HEK293 (cell line): ENCODE measurements at regions not wholly inside any gene's neighbourhood (a gene's known extent, or its start where the extent isn't known, plus 50 kb on each side); places are given as distances from the start of the nearest gene placed in this dataset.

Source experiments
- CTCF ChIA-PET: fragments of 350-600 bp; formaldehyde crosslinking; extraction: SDS; loops from one replicate; lab custom pipeline; 2021; ENCODE audit warnings: antibody characterized with exemption; lab: Yijun Ruan, JAX
- POLR2A ChIA-PET: fragments of 300-600 bp; formaldehyde crosslinking; extraction: SDS; loops from one replicate; lab custom pipeline; 2020; ENCODE audit warnings: antibody characterized with exemption, inconsistent platforms; lab: Yijun Ruan, JAX
- H3K27ac ChIP-seq: fragments of 200-500 bp; sonication (Bioruptor generic); 2 replicates; pipeline ENCODE4 v1.5.1; 2014; ENCODE audit warnings: low read depth, low read length, control low read depth, inconsistent platforms; ENCODE audit errors: extremely low read depth
- H3K36me3 ChIP-seq, 2 experiments: fragments of 200-500 bp in 1 of 2; sonication (Bioruptor generic) in 1 of 2; 1 replicate in 1 of 2; 2 replicates in 1 of 2; pipeline ENCODE4 v1.5.1; 2014 to 2017; ENCODE audit warnings: inconsistent platforms in 2 of 2, low read length in 2 of 2; ENCODE audit not compliant: control insufficient read depth in 2 of 2, insufficient read depth in 1 of 2
- H3K4me1 ChIP-seq: fragments of 200-500 bp; sonication (Bioruptor generic); 2 replicates; pipeline ENCODE4 v1.5.1; 2014; ENCODE audit warnings: mild to moderate bottlenecking, low read length, inconsistent platforms; ENCODE audit not compliant: control insufficient read depth, insufficient read depth
- H3K4me3 ChIP-seq: 2 replicates; pipeline ENCODE4 v1.5.1; 2011; ENCODE audit warnings: low read depth, mild to moderate bottlenecking, control low read depth, low read length, moderate library complexity
- H3K9me3 ChIP-seq: fragments of 200-500 bp; sonication (Bioruptor generic); 2 replicates; pipeline ENCODE4 v1.5.1; 2014; ENCODE audit warnings: low read depth, low read length, inconsistent platforms; ENCODE audit not compliant: control insufficient read depth, insufficient read depth
- BCL11A ChIP-seq: fragments of 450-650 bp; formaldehyde crosslinking; IDR thresholded peaks from 2 replicates; pipeline ENCODE4 v1.5.1; 2016; ENCODE audit warnings: low read depth, missing biosample characterization, missing genetic modification characterization
- FEZF1 ChIP-seq: fragments of 450-650 bp; formaldehyde crosslinking; IDR thresholded peaks from 2 replicates; pipeline ENCODE4 v1.5.1; 2016; ENCODE audit warnings: missing biosample characterization, missing genetic modification characterization
- GLIS1 ChIP-seq: fragments of 450-650 bp; formaldehyde crosslinking; IDR thresholded peaks from 2 replicates; pipeline ENCODE4 v1.5.1; 2016; ENCODE audit warnings: missing biosample characterization, missing genetic modification characterization
- KLF8 ChIP-seq: fragments of 450-650 bp; formaldehyde crosslinking; IDR thresholded peaks from 2 replicates; pipeline ENCODE4 v1.5.1; 2016; ENCODE audit warnings: missing biosample characterization, missing genetic modification characterization
- RBAK ChIP-seq: fragments of 450-650 bp; formaldehyde crosslinking; IDR thresholded peaks from 2 replicates; pipeline ENCODE4 v1.5.1; 2016; ENCODE audit warnings: missing biosample characterization, missing genetic modification characterization
- SALL2 ChIP-seq: fragments of 450-650 bp; formaldehyde crosslinking; IDR thresholded peaks from 2 replicates; pipeline ENCODE4 v1.5.0; 2017; ENCODE audit warnings: missing biosample characterization, mild to moderate bottlenecking, missing genetic modification characterization, borderline replicate concordance
- SCRT2 ChIP-seq: fragments of 450-650 bp; formaldehyde crosslinking; IDR thresholded peaks from 2 replicates; pipeline ENCODE4 v1.5.1; 2016; ENCODE audit warnings: missing biosample characterization, missing genetic modification characterization
- SP2 ChIP-seq: fragments of 450-650 bp; formaldehyde crosslinking; IDR thresholded peaks from 2 replicates; pipeline ENCODE4 v1.5.1; 2016; ENCODE audit warnings: missing biosample characterization, missing genetic modification characterization
- TRIM28 ChIP-seq: IDR thresholded peaks from 2 replicates; pipeline ENCODE4 v1.6.1; 2011; ENCODE audit warnings: low read length, control low read depth, borderline replicate concordance
- ZBTB1 ChIP-seq: fragments of 450-650 bp; formaldehyde crosslinking; IDR thresholded peaks from 2 replicates; pipeline ENCODE4 v1.5.1; 2016; ENCODE audit warnings: missing biosample characterization, missing genetic modification characterization
- ZBTB17 ChIP-seq: fragments of 450-650 bp; formaldehyde crosslinking; IDR thresholded peaks from 2 replicates; pipeline ENCODE4 v1.5.1; 2016; ENCODE audit warnings: missing biosample characterization, missing genetic modification characterization
- ZBTB20 ChIP-seq: fragments of 450-650 bp; formaldehyde crosslinking; IDR thresholded peaks from 2 replicates; pipeline ENCODE4 v1.5.1; 2016; ENCODE audit warnings: missing biosample characterization, missing genetic modification characterization
- ZBTB48 ChIP-seq: fragments of 450-650 bp; formaldehyde crosslinking; IDR thresholded peaks from 2 replicates; pipeline ENCODE4 v1.5.1; 2016; ENCODE audit warnings: missing biosample characterization, missing genetic modification characterization
- ZFHX2 ChIP-seq: fragments of 450-650 bp; formaldehyde crosslinking; conservative IDR thresholded peaks from 2 replicates; pipeline ENCODE4 v1.5.1; 2016; ENCODE audit warnings: missing biosample characterization, missing genetic modification characterization
- ZNF140 ChIP-seq: fragments of 450-650 bp; formaldehyde crosslinking; IDR thresholded peaks from 2 replicates; pipeline ENCODE4 v1.5.1; 2016; ENCODE audit warnings: missing biosample characterization, missing genetic modification characterization
- ZNF19 ChIP-seq: fragments of 450-650 bp; formaldehyde crosslinking; IDR thresholded peaks from 2 replicates; pipeline ENCODE4; 2016; ENCODE audit warnings: missing biosample characterization, missing genetic modification characterization, low read depth
- ZNF366 ChIP-seq: fragments of 450-650 bp; formaldehyde crosslinking; conservative IDR thresholded peaks from 2 replicates; pipeline ENCODE4 v1.5.1; 2016; ENCODE audit warnings: missing biosample characterization, missing genetic modification characterization
- ZNF404 ChIP-seq: fragments of 450-650 bp; formaldehyde crosslinking; IDR thresholded peaks from 2 replicates; pipeline ENCODE4 v1.5.1; 2017; ENCODE audit warnings: missing biosample characterization, missing genetic modification characterization
- ZNF473 ChIP-seq: fragments of 450-650 bp; formaldehyde crosslinking; IDR thresholded peaks from 2 replicates; pipeline ENCODE4 v1.5.1; 2017; ENCODE audit warnings: missing biosample characterization, missing genetic modification characterization
- ZNF514 ChIP-seq: fragments of 450-650 bp; formaldehyde crosslinking; IDR thresholded peaks from 2 replicates; pipeline ENCODE4 v1.5.1; 2016; ENCODE audit warnings: missing biosample characterization, missing genetic modification characterization
- ZNF548 ChIP-seq: fragments of 450-650 bp; formaldehyde crosslinking; IDR thresholded peaks from 2 replicates; pipeline ENCODE4 v1.5.1; 2016; ENCODE audit warnings: missing biosample characterization, missing genetic modification characterization
- ZNF549 ChIP-seq: fragments of 450-650 bp; IDR thresholded peaks from 2 replicates; pipeline ENCODE4 v1.5.1; 2018; ENCODE audit warnings: missing biosample characterization, missing genetic modification characterization, mild to moderate bottlenecking, inconsistent platforms, moderate library complexity
- ZNF670 ChIP-seq: fragments of 450-650 bp; formaldehyde crosslinking; IDR thresholded peaks from 2 replicates; pipeline ENCODE4 v1.5.1; 2016; ENCODE audit warnings: missing biosample characterization, missing genetic modification characterization, low read depth
- ZNF677 ChIP-seq: fragments of 450-650 bp; IDR thresholded peaks from 2 replicates; pipeline ENCODE4 v1.5.0; 2018; ENCODE audit warnings: missing biosample characterization, mild to moderate bottlenecking, missing genetic modification characterization, moderate library complexity
- ZNF707 ChIP-seq: fragments of 450-650 bp; formaldehyde crosslinking; IDR thresholded peaks from 2 replicates; pipeline ENCODE4 v1.5.1; 2016; ENCODE audit warnings: missing biosample characterization, missing genetic modification characterization
- ZNF792 ChIP-seq: fragments of 450-650 bp; formaldehyde crosslinking; IDR thresholded peaks from 2 replicates; pipeline ENCODE4 v1.5.1; 2016; ENCODE audit warnings: missing biosample characterization, missing genetic modification characterization
- ZNF843 ChIP-seq: fragments of 450-650 bp; formaldehyde crosslinking; IDR thresholded peaks from 2 replicates; pipeline ENCODE4 v1.5.1; 2016; ENCODE audit warnings: missing biosample characterization, missing genetic modification characterization
- ZSCAN30 ChIP-seq: fragments of 450-650 bp; IDR thresholded peaks from 2 replicates; pipeline ENCODE4 v1.5.1; 2018; ENCODE audit warnings: missing biosample characterization, mild to moderate bottlenecking, missing genetic modification characterization, moderate library complexity
- TF ChIP-seq, protein P1 (sequence below): fragments of 450-650 bp; formaldehyde crosslinking; optimal IDR thresholded peaks from 2 replicates; pipeline ENCODE3; 2016; ENCODE audit warnings: missing biosample characterization, mild to moderate bottlenecking, missing genetic modification characterization
- TF ChIP-seq, protein P2 (sequence below): IDR thresholded peaks from 2 replicates; pipeline ENCODE4 v1.6.1; 2011; ENCODE audit warnings: mild to moderate bottlenecking, low read depth, low read length, borderline replicate concordance
- TF ChIP-seq, protein P3 (sequence below): fragments of 450-650 bp; formaldehyde crosslinking; IDR thresholded peaks from 2 replicates; pipeline ENCODE4 v1.5.1; 2016; ENCODE audit warnings: missing biosample characterization, missing genetic modification characterization

DNA sequence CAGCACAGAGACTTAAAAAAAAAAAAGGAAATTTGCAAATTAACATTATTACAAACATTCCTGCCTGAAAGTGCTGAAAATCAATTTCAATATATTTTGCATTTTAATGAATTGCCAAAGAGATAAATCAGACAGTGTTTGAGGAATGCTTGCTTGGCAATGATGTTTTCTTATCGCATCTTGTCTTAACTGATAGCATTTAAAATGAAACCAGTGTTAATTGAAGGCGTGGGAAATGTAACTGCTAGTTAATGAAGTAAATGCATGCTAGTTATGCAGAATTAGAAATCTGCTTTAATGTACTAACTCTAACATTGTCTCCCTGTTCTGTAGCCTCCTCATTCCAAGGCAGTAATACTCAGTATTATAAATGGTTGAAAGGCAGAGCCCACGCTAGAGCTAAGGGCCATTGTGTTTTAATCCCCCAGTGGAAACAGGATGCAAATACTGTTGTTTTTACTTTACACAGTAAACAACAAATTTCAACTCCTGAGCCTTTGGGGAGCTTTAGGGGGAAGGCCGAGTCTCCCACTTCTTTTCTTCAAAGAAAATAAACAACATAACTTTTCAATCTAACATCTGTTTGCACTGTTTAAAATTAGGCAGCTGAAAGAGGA is 586.9 kb downstream of the TLE4 start:
- POLR2A ChIA-PET: interaction anchor here (0.5 to 1.6 kb wide), 2 partner anchors 587 to 948 kb away, joined by 3 to 4 read pairs; partner anchors contain the start of gene TLE4
- H3K27ac ChIP-seq: no peak overlapping the region

DNA sequence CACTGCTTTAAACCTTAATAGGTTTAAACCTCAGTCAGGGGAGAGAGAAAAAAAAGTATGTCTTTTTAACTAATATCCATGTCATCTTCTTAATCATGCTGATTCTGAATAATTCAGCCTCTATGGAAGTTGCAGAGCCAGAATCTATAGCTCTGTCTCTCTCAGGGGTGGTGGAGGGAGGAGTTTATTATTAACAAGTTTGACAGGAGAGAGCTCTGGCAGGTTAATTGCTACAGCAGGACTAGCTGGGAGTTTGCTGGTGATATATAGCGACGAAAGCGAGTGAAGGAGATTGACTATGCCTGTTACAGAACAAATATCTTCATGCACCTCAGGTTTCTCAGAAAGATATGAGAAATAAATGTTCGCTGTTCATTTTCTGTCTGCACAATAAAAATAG is 586.4 kb downstream of the TLE4 start:
- TF ChIP-seq ZNF473 (tag by site-specific recombination) (no peak), TRIM28 (peak; percentile 49; the same call in 1 of the 2 replicates), SALL2 (tag by site-specific recombination) (no peak), SCRT2 (tag by site-specific recombination) (no peak), SP2 (no peak), ZBTB17 (tag by site-specific recombination) (peak; percentile 51; the same call in 1 of the 2 replicates), ZBTB48 (no peak), ZNF549 (no peak), ZBTB1 (no peak), ZNF677 (tag by site-specific recombination) (no peak), FEZF1 (tag by site-specific recombination) (peak; percentile 78), ZFHX2 (tag by site-specific recombination) (no peak)
- ChIA-PET CTCF (interaction anchor here (0.7 to 1.3 kb wide), 2 partner anchors 18 to 995 kb away, joined by 3 to 4 read pairs; no protein-coding TSS in a partner anchor), POLR2A (interaction anchor here (0.5 to 1.6 kb wide), 2 partner anchors 587 to 948 kb away, joined by 3 to 4 read pairs; partner anchors contain the start of gene TLE4)
- H3K4me1 ChIP-seq: no peaks in the 10 kb centered on the region
- H3K36me3 ChIP-seq: no peaks in the 10 kb centered on the region
- no peaks in the 10 kb centered on the region for H3K9me3 ChIP-seq
- H3K4me3 ChIP-seq: no peak overlapping the region
- peak overlapping the region; percentile 24 for H3K27ac ChIP-seq

More for the DNA sequence above, 586.9 kb downstream of the TLE4 start:
- CTCF ChIA-PET: interaction anchor here (0.7 to 1.3 kb wide), 3 partner anchors 17 to 995 kb away, joined by 3 to 4 read pairs (median 4); no protein-coding TSS in a partner anchor
- no peaks in the 10 kb centered on the region for H3K36me3 ChIP-seq
- no peak overlapping the region for H3K4me3 ChIP-seq
- TF ChIP-seq ZNF366 (no peak), ZNF707 (tag by site-specific recombination) (no peak), ZNF792 (tag by site-specific recombination) (no peak), KLF8 (tag by site-specific recombination) (no peak), ZBTB20 (no peak), ZNF548 (tag by site-specific recombination) (no peak), ZNF670 (tag by site-specific recombination) (no peak), GLIS1 (tag by site-specific recombination) (no peak), ZNF404 (tag by site-specific recombination) (no peak)
- TF ChIP-seq, protein P1, sequence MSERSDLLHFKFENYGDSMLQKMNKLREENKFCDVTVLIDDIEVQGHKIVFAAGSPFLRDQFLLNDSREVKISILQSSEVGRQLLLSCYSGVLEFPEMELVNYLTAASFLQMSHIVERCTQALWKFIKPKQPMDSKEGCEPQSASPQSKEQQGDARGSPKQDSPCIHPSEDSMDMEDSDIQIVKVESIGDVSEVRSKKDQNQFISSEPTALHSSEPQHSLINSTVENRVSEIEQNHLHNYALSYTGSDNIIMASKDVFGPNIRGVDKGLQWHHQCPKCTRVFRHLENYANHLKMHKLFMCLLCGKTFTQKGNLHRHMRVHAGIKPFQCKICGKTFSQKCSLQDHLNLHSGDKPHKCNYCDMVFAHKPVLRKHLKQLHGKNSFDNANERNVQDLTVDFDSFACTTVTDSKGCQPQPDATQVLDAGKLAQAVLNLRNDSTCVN (tag by site-specific recombination): no peak
- no peaks in the 10 kb centered on the region for H3K9me3 ChIP-seq
- H3K4me1 ChIP-seq: no peaks in the 10 kb centered on the region

DNA sequence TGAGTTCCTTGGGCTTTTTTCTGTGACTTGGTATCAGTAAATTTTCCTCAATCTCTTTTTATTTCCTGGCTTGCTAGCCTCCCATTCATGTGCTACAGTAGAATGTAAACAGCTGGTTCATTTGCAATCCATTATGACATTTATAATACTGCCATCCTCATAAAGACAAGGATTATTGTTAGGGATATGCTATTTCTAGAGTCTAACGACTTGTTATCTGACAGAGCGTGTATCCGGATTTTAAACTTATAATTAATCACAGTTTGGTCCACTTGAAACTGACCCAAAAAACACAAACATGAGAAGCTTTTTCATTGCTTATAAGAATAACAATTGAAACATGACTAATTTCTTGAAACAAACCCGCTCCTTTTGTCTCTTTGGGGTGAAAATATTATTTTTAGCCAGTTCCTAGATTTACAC is 585.8 kb downstream of the TLE4 start:
- H3K9me3 ChIP-seq: no peaks in the 10 kb centered on the region
- ChIA-PET POLR2A (interaction anchor here (0.6 to 1.6 kb wide), 2 partner anchors 181 to 586 kb away, joined by 3 to 4 read pairs; partner anchors contain the start of gene TLE4), CTCF (interaction anchor here (0.7 to 1.3 kb wide), 4 partner anchors 14 to 1028 kb away, joined by 3 to 4 read pairs (median 4); no protein-coding TSS in a partner anchor)
- no peak overlapping the region for H3K4me3 ChIP-seq
- peak overlapping the region; percentile 26 for H3K27ac ChIP-seq
- H3K4me1 ChIP-seq: no peaks in the 10 kb centered on the region
- H3K36me3 ChIP-seq: no peaks in the 10 kb centered on the region
- TF ChIP-seq BCL11A (tag by site-specific recombination) (no peak), ZBTB48 (0 out of 2 replicates have a peak, but pooled peaks have one; percentile 20), RBAK (tag by site-specific recombination) (no peak), ZNF514 (tag by site-specific recombination) (no peak), ZSCAN30 (tag by site-specific recombination) (peak; percentile 61; the same call in 1 of the 2 replicates), ZNF843 (peak; percentile 97), ZNF140 (tag by site-specific recombination) (no peak), ZNF19 (tag by site-specific recombination) (0 out of 2 replicates have a peak, but pooled peaks have one; percentile 15)
- TF ChIP-seq, protein P2, sequence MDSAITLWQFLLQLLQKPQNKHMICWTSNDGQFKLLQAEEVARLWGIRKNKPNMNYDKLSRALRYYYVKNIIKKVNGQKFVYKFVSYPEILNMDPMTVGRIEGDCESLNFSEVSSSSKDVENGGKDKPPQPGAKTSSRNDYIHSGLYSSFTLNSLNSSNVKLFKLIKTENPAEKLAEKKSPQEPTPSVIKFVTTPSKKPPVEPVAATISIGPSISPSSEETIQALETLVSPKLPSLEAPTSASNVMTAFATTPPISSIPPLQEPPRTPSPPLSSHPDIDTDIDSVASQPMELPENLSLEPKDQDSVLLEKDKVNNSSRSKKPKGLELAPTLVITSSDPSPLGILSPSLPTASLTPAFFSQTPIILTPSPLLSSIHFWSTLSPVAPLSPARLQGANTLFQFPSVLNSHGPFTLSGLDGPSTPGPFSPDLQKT: no peak
- TF ChIP-seq, protein P3, sequence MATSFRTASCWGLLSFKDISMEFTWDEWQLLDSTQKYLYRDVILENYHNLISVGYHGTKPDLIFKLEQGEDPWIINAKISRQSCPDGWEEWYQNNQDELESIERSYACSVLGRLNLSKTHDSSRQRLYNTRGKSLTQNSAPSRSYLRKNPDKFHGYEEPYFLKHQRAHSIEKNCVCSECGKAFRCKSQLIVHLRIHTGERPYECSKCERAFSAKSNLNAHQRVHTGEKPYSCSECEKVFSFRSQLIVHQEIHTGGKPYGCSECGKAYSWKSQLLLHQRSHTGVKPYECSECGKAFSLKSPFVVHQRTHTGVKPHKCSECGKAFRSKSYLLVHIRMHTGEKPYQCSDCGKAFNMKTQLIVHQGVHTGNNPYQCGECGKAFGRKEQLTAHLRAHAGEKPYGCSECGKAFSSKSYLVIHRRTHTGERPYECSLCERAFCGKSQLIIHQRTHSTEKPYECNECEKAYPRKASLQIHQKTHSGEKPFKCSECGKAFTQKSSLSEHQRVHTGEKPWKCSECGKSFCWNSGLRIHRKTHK: no peak
